ENCODE measurements at regions not wholly inside any gene's neighbourhood (a gene's known extent, or its start where the extent isn't known, plus 50 kb on each side); places are given as distances from the start of the nearest gene placed in this dataset.

DNA sequence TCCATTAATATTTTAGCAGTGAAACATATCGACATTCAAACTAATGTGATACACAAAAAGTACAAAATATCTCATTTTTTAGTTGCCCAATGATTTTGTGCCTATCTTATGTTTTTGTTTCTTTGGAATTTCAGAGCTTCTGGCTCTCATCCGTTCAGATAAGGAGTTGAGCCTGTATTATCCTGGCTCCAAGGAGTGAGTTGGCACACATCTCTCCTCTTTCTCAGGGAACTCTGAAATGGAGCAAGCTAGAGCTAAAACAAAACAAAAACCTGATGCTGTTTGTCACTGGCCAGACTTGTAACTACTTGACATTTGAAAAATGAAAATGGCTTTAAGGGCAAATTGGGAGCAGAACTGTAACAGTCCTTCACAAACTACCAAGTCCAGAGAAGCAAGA lies 131.3 kb upstream of the SLC28A3 start:
- no peak overlapping the region for H3K27ac Mint-ChIP-seq
- ATAC-seq, result no peak
- H3K4me3 Mint-ChIP-seq, result no peak overlapping the region
- CTCF ChIA-PET, result no interaction called here
- no peak for DNase-seq
- no peaks in the 10 kb centered on the region for H3K9me3 Mint-ChIP-seq (ENCODE audit: low read depth)
- H3K27me3 Mint-ChIP-seq, result no peaks in the 10 kb centered on the region
- peaks cover 1% of the 10 kb centered on the region for H3K4me1 Mint-ChIP-seq
- H3K36me3 Mint-ChIP-seq, result no peaks in the 10 kb centered on the region

DNA sequence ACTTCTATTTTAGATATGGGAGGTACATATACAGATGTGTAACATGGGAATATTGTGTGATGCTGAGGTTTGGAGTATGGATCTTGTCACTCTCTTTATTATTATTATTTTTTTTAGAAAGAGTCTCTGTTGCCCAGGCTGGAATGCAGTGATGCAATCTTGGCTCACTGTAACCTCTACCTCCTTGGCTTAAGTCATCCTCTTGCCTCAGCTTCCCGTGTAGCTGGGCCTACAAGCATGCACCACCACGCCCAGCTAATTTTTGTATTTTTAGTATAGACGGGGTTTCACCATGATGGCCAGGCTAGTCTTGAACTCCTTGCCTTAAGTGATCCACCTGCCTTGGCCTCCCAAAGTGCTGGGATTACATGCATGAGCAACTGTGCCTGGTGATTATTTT lies 138.4 kb upstream of the SLC28A3 start:
- DNase-seq (no peak), ATAC-seq (no peak)
- no peaks in the 10 kb centered on the region for H3K27me3 Mint-ChIP-seq
- no peak overlapping the region for H3K27ac Mint-ChIP-seq
- no peak overlapping the region for H3K4me3 Mint-ChIP-seq
- no peaks in the 10 kb centered on the region for H3K36me3 Mint-ChIP-seq
- no peaks in the 10 kb centered on the region for H3K4me1 Mint-ChIP-seq
- CTCF ChIA-PET, result no interaction called here
- no peaks in the 10 kb centered on the region for H3K9me3 Mint-ChIP-seq (ENCODE audit: low read depth)

DNA sequence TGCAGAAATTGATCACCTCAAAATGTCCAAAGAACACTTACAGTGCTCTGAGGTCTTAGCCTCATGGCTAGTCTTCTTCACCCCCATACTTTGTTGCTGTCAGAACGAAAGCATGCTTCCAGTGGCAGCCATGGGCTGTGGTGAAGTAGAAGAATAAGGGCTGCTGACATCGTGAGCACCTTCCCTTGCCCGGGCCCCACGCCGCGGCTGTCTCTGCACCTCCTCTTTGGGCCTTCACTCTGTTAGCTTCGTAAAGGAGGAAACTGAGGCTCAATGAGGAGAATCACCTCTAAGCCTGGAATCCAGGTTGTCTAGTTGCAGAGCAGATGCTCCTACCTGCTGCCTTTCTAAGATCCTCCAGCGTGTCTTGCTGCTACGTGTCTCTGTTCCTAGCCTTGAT lies 139.5 kb upstream of the SLC28A3 start:
- no peaks in the 10 kb centered on the region for H3K27me3 Mint-ChIP-seq
- no peaks in the 10 kb centered on the region for H3K36me3 Mint-ChIP-seq
- ATAC-seq (no peak), DNase-seq (no peak)
- H3K27ac Mint-ChIP-seq, result no peak overlapping the region
- CTCF ChIA-PET, result no interaction called here
- H3K4me3 Mint-ChIP-seq, result no peak overlapping the region
- H3K4me1 Mint-ChIP-seq, result no peaks in the 10 kb centered on the region
- H3K9me3 Mint-ChIP-seq (ENCODE audit: low read depth), result no peaks in the 10 kb centered on the region

DNA sequence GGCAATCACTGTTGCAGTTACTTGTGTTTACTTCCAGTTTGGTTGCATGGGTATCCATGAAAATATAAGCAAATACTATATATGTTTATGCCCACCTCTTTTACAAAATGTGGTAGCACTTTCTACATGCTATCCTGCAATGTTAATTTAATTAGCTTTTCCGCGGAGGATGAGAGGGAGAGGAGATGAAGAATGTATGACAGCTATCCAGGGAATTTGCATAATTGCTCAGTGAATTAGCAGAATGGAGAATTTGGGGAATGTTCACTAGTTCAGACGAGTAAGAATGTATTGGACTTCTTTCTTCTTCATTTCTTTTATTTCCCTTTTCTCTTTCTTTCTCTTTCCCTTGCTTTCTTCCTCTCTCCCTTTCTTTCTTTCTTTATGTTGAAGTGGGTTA lies 140.7 kb upstream of the SLC28A3 start:
- Mint-ChIP-seq H3K27ac (no peak overlapping the region), H3K36me3 (no peaks in the 10 kb centered on the region), H3K4me3 (no peak overlapping the region)

DNA sequence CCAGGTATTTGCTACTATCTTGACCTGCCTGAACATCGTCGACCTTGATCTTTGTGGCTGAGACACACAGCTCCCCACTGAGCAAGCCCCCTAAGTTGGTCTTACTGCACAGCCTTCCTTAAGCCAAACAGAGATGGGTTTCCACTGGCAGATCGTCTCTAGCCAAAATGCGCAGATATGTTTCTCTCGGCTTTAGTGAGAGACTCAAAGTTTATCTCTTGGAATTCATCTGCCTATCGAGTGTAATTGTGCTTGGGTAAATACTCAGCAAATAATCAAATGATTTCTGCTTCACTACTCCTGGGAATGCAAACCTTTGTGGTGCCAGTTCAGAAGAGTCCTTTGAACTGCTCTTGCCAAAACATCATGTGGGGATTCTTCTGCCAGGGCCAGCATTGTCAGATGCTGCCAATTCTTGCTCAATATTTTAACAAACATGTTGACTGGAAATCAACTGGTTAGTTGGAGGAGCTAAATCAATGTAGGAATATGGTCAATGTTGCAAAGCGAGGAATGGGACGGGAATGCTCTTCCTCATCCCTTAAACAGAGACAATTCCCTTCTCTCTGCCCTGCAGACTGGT lies 141.2 kb upstream of the SLC28A3 start:
- H3K4me3 Mint-ChIP-seq, result no peak overlapping the region
- no peaks in the 10 kb centered on the region for H3K27me3 Mint-ChIP-seq
- no peaks in the 10 kb centered on the region for H3K9me3 Mint-ChIP-seq (ENCODE audit: low read depth)
- no peaks in the 10 kb centered on the region for H3K36me3 Mint-ChIP-seq
- H3K4me1 Mint-ChIP-seq, result no peaks in the 10 kb centered on the region
- ATAC-seq (no peak), DNase-seq (no peak)
- H3K27ac Mint-ChIP-seq, result no peak overlapping the region
- CTCF ChIA-PET, result interaction anchor here (0.5 kb wide), 1 partner anchor 1059 kb away, joined by 3 read pairs; no protein-coding TSS in a partner anchor

More for the DNA sequence above, 140.7 kb upstream of the SLC28A3 start:
- ATAC-seq, result no peak
- Mint-ChIP-seq H3K9me3 (ENCODE audit: low read depth) (no peaks in the 10 kb centered on the region), H3K27me3 (no peaks in the 10 kb centered on the region), H3K4me1 (no peaks in the 10 kb centered on the region)
- CTCF ChIA-PET, result interaction anchor here (0.5 kb wide), 1 partner anchor 1059 kb away, joined by 3 read pairs; no protein-coding TSS in a partner anchor
- DNase-seq, result no peak

DNA sequence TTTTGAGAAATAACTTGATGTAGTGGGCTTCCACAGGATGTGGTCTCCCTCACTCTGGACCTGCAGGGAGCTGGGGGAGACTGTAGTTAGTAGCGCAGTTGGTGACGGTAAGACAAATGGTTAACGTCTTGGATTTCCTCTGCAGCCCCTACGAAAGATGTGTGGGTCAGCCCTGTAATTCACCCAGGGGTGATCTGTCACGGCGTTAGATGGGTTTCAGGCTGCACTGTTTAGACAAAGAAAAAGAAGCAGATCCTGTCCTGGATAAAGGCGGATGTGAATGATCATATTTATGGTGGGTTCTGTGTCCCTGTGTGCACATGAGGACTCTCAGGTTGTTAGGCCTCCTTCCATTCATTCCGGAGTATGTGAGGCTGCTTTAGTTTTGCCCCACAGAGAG lies 142.0 kb upstream of the SLC28A3 start:
- Mint-ChIP-seq H3K27ac (no peak overlapping the region), H3K9me3 (ENCODE audit: low read depth) (no peaks in the 10 kb centered on the region), H3K4me3 (no peak overlapping the region), H3K27me3 (no peaks in the 10 kb centered on the region), H3K4me1 (no peaks in the 10 kb centered on the region), H3K36me3 (no peaks in the 10 kb centered on the region)
- DNase-seq (no peak), ATAC-seq (no peak)
- CTCF ChIA-PET, result no interaction called here

DNA sequence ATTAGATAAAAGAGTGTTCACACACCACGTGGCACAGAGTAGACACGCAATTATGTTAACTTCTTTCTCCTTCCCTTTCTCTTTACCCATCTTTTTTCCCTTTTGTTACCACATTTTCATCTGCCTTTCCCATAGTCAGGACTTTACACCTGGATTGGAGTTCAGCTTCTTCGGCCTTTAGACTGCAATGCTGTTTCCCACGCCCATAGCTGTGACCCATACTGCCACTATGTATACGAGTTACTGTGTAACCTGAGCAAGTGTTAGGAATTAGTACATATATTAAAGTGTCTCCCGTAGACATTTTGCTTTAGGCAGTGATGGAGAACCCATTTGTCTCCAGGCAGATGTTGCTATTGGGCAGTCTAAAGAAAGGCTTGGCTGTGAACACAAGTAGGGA lies 143.6 kb upstream of the SLC28A3 start:
- CTCF ChIA-PET, result no interaction called here
- Mint-ChIP-seq H3K9me3 (ENCODE audit: low read depth) (no peaks in the 10 kb centered on the region), H3K4me1 (no peaks in the 10 kb centered on the region), H3K27me3 (no peaks in the 10 kb centered on the region), H3K27ac (no peak overlapping the region), H3K36me3 (no peaks in the 10 kb centered on the region), H3K4me3 (no peak overlapping the region)
- no peak for DNase-seq
- ATAC-seq, result no peak

DNA sequence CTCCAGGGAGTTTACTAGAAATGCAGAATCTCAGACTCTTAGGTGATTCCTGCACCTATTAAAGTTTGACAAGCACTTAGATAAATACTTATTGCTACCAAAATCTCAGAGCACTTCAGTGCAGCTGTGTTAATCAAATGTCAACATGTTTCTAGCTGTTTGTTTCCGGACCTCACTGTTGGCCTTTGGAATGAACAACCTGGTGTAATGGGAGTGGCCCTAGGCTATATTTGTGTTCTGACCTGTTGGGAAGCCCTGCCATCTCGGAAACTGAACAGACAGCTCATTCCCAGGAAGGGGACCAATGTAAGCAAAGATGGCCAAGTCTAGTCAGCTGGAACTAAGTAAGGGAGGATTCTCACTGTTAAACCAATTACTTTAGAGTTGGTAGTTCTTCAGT lies 145.0 kb upstream of the SLC28A3 start:
- DNase-seq (no peak), ATAC-seq (no peak)
- no peaks in the 10 kb centered on the region for H3K36me3 Mint-ChIP-seq
- CTCF ChIA-PET, result no interaction called here
- H3K27ac Mint-ChIP-seq, result no peak overlapping the region
- H3K4me1 Mint-ChIP-seq, result no peaks in the 10 kb centered on the region
- no peaks in the 10 kb centered on the region for H3K27me3 Mint-ChIP-seq
- H3K4me3 Mint-ChIP-seq, result no peak overlapping the region
- H3K9me3 Mint-ChIP-seq (ENCODE audit: low read depth), result no peaks in the 10 kb centered on the region

DNA sequence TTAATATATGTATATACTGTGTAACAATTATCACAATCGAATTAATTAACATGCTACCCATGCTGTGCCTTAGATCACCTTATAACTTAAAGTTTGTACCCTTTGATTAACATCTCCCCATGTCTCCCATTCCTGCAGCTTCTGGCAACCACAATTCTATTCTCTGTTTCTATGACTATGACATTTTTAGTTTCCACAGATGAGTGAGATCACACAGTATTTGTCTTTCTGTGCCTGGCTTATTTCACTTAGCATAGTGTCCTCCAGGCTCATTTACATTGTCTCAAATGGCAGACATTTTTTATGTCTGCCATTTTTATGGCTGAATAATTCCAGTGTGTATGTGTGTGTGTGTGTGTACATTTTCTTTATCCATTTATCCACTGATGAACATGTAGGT lies 146.1 kb upstream of the SLC28A3 start:
- H3K4me3 Mint-ChIP-seq, result no peak overlapping the region
- H3K27me3 Mint-ChIP-seq, result no peaks in the 10 kb centered on the region
- H3K4me1 Mint-ChIP-seq, result no peaks in the 10 kb centered on the region
- DNase-seq, result no peak
- CTCF ChIA-PET, result no interaction called here
- H3K9me3 Mint-ChIP-seq (ENCODE audit: low read depth), result no peaks in the 10 kb centered on the region
- H3K27ac Mint-ChIP-seq, result no peak overlapping the region
- ATAC-seq, result no peak
- no peaks in the 10 kb centered on the region for H3K36me3 Mint-ChIP-seq

DNA sequence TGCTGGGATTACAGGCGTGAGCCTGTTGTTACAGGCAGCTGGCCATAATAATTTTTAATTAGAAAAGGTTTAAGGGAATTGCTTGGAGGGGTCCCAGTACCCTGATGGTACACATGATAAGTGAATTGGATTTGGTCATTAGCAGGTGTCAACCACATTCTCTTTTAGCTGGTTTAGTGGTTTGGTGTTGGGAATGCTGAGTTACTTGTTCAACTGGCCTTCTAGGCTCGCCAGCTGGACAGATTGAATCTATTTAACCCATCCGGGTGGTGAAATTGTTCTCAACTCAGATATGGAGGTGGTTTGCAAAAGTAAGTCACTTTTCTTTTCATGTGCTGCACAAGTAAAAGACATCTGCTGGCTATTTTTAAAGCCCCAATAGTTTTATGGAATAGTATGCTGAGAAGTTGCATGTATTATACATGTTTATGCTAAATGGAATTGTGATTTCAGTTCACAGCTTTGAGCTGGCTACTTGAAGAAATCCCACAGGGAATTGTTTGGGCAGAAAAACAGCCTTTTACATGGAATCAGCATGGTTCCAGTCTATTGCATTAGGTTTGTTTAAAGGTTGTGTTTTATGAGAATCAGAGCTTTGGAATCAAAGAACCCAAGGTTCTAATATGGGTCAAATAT lies 149.8 kb upstream of the SLC28A3 start:
- Mint-ChIP-seq H3K9me3 (ENCODE audit: low read depth) (no peaks in the 10 kb centered on the region), H3K36me3 (no peaks in the 10 kb centered on the region), H3K4me1 (no peaks in the 10 kb centered on the region), H3K27ac (no peak overlapping the region), H3K4me3 (no peak overlapping the region), H3K27me3 (no peaks in the 10 kb centered on the region)
- DNase-seq, result no peak
- CTCF ChIA-PET, result interaction anchor here (0.5 kb wide), 1 partner anchor 12 kb away, joined by 3 read pairs; no protein-coding TSS in a partner anchor
- no peak for ATAC-seq

DNA sequence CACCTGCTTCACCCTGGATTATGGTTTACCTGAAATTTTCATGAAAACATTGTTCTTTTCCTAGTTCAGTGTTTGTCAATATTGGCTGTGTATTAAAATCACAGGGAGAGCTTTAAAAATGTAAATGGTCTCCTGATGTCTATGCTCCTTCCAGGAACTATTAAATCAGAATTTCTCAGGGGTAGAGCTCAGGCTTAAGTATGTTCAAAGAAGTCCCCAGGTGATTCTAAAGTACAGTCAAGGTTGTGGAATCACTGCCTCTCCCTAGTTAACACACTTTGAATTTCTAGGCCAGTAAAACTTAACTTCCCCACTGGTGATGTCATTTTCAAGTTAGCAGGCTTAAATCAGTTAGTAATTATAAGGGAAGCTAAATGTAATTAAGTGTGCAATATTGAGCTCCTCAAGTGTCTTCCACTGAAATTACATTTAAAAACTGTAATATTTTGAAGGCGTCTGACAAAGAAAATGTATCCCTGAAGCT lies 150.3 kb upstream of the SLC28A3 start:
- no peak overlapping the region for H3K27ac Mint-ChIP-seq
- no peaks in the 10 kb centered on the region for H3K9me3 Mint-ChIP-seq (ENCODE audit: low read depth)
- no peak overlapping the region for H3K4me3 Mint-ChIP-seq
- ATAC-seq (no peak), DNase-seq (no peak)
- H3K27me3 Mint-ChIP-seq, result no peaks in the 10 kb centered on the region
- H3K4me1 Mint-ChIP-seq, result no peaks in the 10 kb centered on the region
- CTCF ChIA-PET, result interaction anchor here (0.5 kb wide), 1 partner anchor 12 kb away, joined by 3 read pairs; no protein-coding TSS in a partner anchor
- H3K36me3 Mint-ChIP-seq, result no peaks in the 10 kb centered on the region

DNA sequence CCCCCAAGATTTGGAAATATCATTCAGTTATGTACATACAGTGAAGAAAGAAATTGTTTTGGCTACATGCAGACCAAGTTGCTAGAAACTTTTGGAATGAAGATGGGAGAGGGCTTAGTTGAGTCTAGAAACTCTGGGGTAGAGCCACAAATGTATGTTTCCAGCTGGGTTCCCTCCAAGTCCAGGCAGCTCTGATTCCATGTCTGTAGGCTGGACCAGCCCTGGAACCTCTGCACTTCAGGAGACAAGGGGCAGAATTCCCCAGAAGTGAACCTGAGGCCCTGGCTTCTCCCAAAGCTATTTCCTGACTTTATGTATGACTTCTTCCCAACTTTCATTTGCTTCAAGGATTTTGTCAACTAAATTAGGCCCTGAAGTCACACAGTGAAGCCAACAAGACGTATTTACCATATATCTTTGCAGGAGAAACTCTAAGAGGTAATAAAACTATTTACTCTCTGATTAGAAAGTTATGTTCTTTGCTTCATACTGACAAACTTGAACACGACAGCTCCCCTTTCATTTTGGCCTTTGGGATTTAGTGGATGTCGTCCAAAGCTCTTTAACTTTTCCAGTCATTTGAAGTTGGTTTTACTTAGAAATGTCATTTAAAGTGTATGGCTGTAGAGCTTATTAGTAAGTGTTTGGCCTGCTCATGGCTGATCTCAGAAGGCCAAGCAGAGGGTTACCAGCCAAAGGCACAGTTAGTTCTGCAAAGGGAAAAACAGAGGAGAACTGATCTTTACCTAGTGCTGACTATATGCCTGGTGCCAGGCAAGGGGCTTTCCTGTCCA lies 152.0 kb upstream of the SLC28A3 start:
- Mint-ChIP-seq H3K36me3 (no peaks in the 10 kb centered on the region), H3K27ac (no peak overlapping the region), H3K27me3 (no peaks in the 10 kb centered on the region), H3K9me3 (ENCODE audit: low read depth) (no peaks in the 10 kb centered on the region), H3K4me1 (no peaks in the 10 kb centered on the region), H3K4me3 (no peak overlapping the region)
- DNase-seq (no peak), ATAC-seq (no peak)
- CTCF ChIA-PET, result no interaction called here

DNA sequence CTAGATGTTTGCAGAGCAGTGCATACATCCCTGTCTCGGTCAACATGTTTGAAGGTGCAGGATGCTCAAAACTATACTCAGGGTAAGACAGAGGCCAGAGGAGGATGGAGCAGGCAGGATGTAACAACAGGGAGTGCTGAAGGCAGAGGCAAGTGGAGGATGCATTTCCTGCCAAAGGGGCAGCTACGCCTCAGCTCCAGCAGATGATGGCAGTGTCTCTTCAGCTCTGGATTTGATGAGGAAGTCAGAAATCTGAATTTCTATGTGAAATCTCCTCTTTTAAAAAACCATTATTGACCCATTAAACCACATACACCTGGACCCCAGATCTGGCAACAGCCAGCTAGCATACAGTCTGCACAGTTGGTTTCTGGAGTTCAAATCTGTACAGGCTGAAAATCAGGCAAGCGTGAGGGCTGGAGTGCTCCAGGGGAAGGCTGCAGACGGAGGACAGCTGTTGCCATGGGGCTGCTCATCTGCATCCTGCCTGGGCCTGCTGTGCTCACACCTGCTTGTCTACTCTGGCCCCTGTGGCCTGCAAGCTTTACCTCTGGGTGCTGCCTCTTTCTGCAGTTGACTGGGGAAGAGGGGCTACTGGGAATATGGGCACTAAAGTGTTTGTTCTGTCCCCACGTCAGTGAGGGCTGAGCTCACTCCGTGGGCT lies 152.9 kb upstream of the SLC28A3 start:
- Mint-ChIP-seq H3K36me3 (no peaks in the 10 kb centered on the region), H3K4me3 (no peak overlapping the region), H3K27me3 (no peaks in the 10 kb centered on the region), H3K4me1 (no peaks in the 10 kb centered on the region), H3K9me3 (ENCODE audit: low read depth) (no peaks in the 10 kb centered on the region), H3K27ac (no peak overlapping the region)
- no peak for ATAC-seq
- no peak for DNase-seq
- CTCF ChIA-PET, result no interaction called here
